Endothelial cell of umbilical vein (primary cell): ENCODE measurements at regions not wholly inside any gene's neighbourhood (a gene's known extent, or its start where the extent isn't known, plus 50 kb on each side); places are given as distances from the start of the nearest gene placed in this dataset.
"Not testable (repeated sequence)": the region's sequence is repeated elsewhere in the genome, so short reads cannot be mapped to it uniquely, and the experiment has no call there.

Experiments used
- BruUV-seq: library from RNA; stranded (reverse); fragments of 400-500 nt; replicated peaks from 2 replicates; lab custom pipeline; 2021; lab: Mats Ljungman, UMichigan
- CTCF ChIA-PET: fragments of 300-600, 350-600 bp; sonication (Branson Sonifier 250); formaldehyde crosslinking; loops from one replicate; lab custom pipeline; 2021; ENCODE audit warnings: antibody characterized with exemption, inconsistent platforms; lab: Charles Lee
- POLR2A ChIA-PET: fragments of 300-600, 350-600 bp; sonication (Branson Sonifier 250); formaldehyde crosslinking; loops from one replicate; lab custom pipeline; 2021; ENCODE audit warnings: antibody characterized with exemption, inconsistent platforms; lab: Charles Lee
- DNase-seq: peaks from one replicate; pipeline ENCODE4 v3.0.0-alpha.2; 2011; ENCODE audit warnings: low read depth, low spot score
- FAIRE-seq: peaks from 2 replicates; lab custom pipeline; 2011; peaks lifted over from hg19 to GRCh38; lab: Jason Lieb, UNC
- H2AFZ ChIP-seq: 2 replicates; pipeline ENCODE4 v1.6.0; 2012; ENCODE audit warnings: low read depth, low read length, control low read depth, inconsistent platforms
- H3K27ac ChIP-seq: 2 replicates; pipeline ENCODE4 v1.5.1; 2011; ENCODE audit warnings: low read depth, mild to moderate bottlenecking, control low read depth, low read length, moderate library complexity; ENCODE audit not compliant: insufficient read depth
- H3K27me3 ChIP-seq, 2 experiments: 2 replicates each; pipeline versions ENCODE4 v1.6.0 to v1.6.1; 2011; ENCODE audit warnings: low read length in 2 of 2, mixed read lengths in 1 of 2; ENCODE audit not compliant: control insufficient read depth in 2 of 2, insufficient read depth in 2 of 2
- H3K36me3 ChIP-seq, 2 experiments: 2 replicates in 1 of 2; 3 replicates in 1 of 2; pipeline ENCODE4 v1.5.1; 2011; ENCODE audit warnings: low read length in 2 of 2, mild to moderate bottlenecking in 1 of 2, moderate library complexity in 1 of 2; ENCODE audit not compliant: control insufficient read depth in 2 of 2, insufficient read depth in 2 of 2; ENCODE audit errors: extremely low read depth in 1 of 2
- H3K4me1 ChIP-seq: 3 replicates; pipeline ENCODE4 v1.5.1; 2011; ENCODE audit warnings: mild to moderate bottlenecking, low read length; ENCODE audit not compliant: control insufficient read depth, insufficient read depth; ENCODE audit errors: extremely low read depth
- H3K4me2 ChIP-seq: 2 replicates; pipeline ENCODE4 v1.6.1; 2011; ENCODE audit warnings: low read length, control low read depth, mixed read lengths; ENCODE audit not compliant: insufficient read depth
- H3K4me3 ChIP-seq, 3 experiments: fragments of 200-600 bp in 1 of 3; sonication (generic), shearing (Covaris generic) in 1 of 3; replicated peaks in 1 of 3; 2 replicates each; pipeline ENCODE4 v1.5.1; 2011 to 2016; ENCODE audit warnings: control low read depth in 3 of 3, low read length in 3 of 3, mild to moderate bottlenecking in 2 of 3, inconsistent platforms in 1 of 3, low read depth in 1 of 3, moderate library complexity in 1 of 3; ENCODE audit not compliant: insufficient read depth in 1 of 3
- H3K79me2 ChIP-seq: 2 replicates; pipeline ENCODE4 v1.6.0; 2012; ENCODE audit warnings: low read length, inconsistent platforms; ENCODE audit not compliant: control insufficient read depth, insufficient read depth
- H3K9ac ChIP-seq: replicated peaks from 2 replicates; pipeline ENCODE3; 2011; ENCODE audit warnings: low read length, control low read depth; ENCODE audit not compliant: insufficient read depth; ENCODE audit errors: extremely low read depth
- H3K9me1 ChIP-seq: replicated peaks from 3 replicates; pipeline ENCODE4 v1.6.0; 2011; ENCODE audit warnings: mild to moderate bottlenecking, low read length; ENCODE audit not compliant: control insufficient read depth, insufficient read depth; ENCODE audit errors: extremely low read depth
- H3K9me3 ChIP-seq: replicated peaks from 2 replicates; pipeline ENCODE4 v1.5.1; 2012; ENCODE audit warnings: low read length, inconsistent platforms; ENCODE audit not compliant: control insufficient read depth, insufficient read depth
- H4K20me1 ChIP-seq: replicated peaks from 2 replicates; pipeline ENCODE3; 2011; ENCODE audit warnings: mild to moderate bottlenecking, low read length; ENCODE audit not compliant: control insufficient read depth, insufficient read depth; ENCODE audit errors: extremely low read depth
- dilution Hi-C: fragments of 300-500 bp; cut with MboI; formaldehyde crosslinking; loops from one replicate; pipeline ENCODE4 v1.15.0; 2019; ENCODE audit warnings: low sequenced_read_pairs; ENCODE audit not compliant: extremely low pct_ligation_motif_present
- intact Hi-C: fragments of 100-400 bp; cut with micrococcal nuclease; formaldehyde crosslinking; loops from one replicate; pipeline ENCODE4 v1.10.0; 2022

GRCh38 chr10:47578547-47578946 is 55.1 kb upstream of the AGAP9 start:
- H3K9ac ChIP-seq, dilution Hi-C loops, intact Hi-C loops, H3K36me3 ChIP-seq, CTCF ChIA-PET, H3K4me3 ChIP-seq, POLR2A ChIA-PET, H3K4me1 ChIP-seq, H3K4me2 ChIP-seq, H3K79me2 ChIP-seq, H3K9me1 ChIP-seq, BruUV-seq, DNase-seq, H3K27ac ChIP-seq, H4K20me1 ChIP-seq, H3K27me3 ChIP-seq, H2AFZ ChIP-seq, FAIRE-seq, H3K9me3 ChIP-seq: not testable (repeated sequence)
